Thyroid gland (tissue), 4 donors: ENCODE measurements at regions not wholly inside any gene's neighbourhood (a gene's known extent, or its start where the extent isn't known, plus 50 kb on each side); places are given as distances from the start of the nearest gene placed in this dataset.
"Not testable (repeated sequence)": the region's sequence is repeated elsewhere in the genome, so short reads cannot be mapped to it uniquely, and the experiment has no call there.

Experiments used
- DNase-seq, 2 donors: peaks; one replicate each; pipeline ENCODE4 v3.0.0-alpha.2; 2019
- H3K27ac ChIP-seq, 3 donors: fragments of 200-600 bp; sonication (generic); 1 replicate in 2 of 3; 2 replicates in 1 of 3; pipeline ENCODE4 v1.5.1; 2016 to 2019; ENCODE audit warnings: mild to moderate bottlenecking in 1 of 3, moderate library complexity in 1 of 3
- H3K27me3 ChIP-seq: fragments of 200-600 bp; sonication (generic); one replicate; pipeline ENCODE4 v1.5.1; 2019
- H3K36me3 ChIP-seq, 2 donors: fragments of 200-600 bp; sonication (generic); one replicate each; pipeline ENCODE4 v1.5.1; 2016 to 2019
- H3K4me1 ChIP-seq, 2 donors: fragments of 200-600 bp; sonication (generic); one replicate each; pipeline ENCODE4 v1.5.1; 2017 to 2019
- H3K4me3 ChIP-seq, 3 donors: fragments of 200-600 bp; sonication (generic); replicated peaks in 1 of 3; 1 replicate in 2 of 3; 2 replicates in 1 of 3; pipeline ENCODE4 v1.5.1; 2016; ENCODE audit warnings: mild to moderate bottlenecking in 1 of 3
- H3K9me3 ChIP-seq: fragments of 200-600 bp; sonication (generic); one replicate; pipeline ENCODE4 v1.5.1; 2017
- POLR2A ChIP-seq, 2 donors: fragments of 450-650 bp; IDR thresholded peaks; one replicate each; pipeline ENCODE4 v1.6.1; 2017; ENCODE audit warnings: antibody characterized with exemption in 2 of 2, mild to moderate bottlenecking in 2 of 2, moderate library complexity in 1 of 2
- WGBS, 2 donors: methylation state at CpG; one replicate each; pipeline ENCODE4 v1.1.5; 2017; 5-methylcytosine and 5-hydroxymethylcytosine counted together
- intact Hi-C: fragments of 100-400 bp; cut with DNase I; formaldehyde crosslinking; loops from one replicate; pipeline ENCODE4 v1.15.1; 2023
- TF ChIP-seq, protein P1 (sequence below), 6 experiments: fragments of 200-600 bp in 3 of 6; fragments of 450-650 bp in 3 of 6; sonication (generic) in 3 of 6; IDR thresholded peaks; one replicate each; pipeline ENCODE4 v1.5.1; 2016 to 2019; ENCODE audit warnings: antibody characterized with exemption in 6 of 6, mild to moderate bottlenecking in 2 of 6, inconsistent platforms in 1 of 6, moderate library complexity in 1 of 6

GRCh38 chr14:38567703-38568102 is 311.8 kb upstream of the CLEC14A start:
- no peak for DNase-seq
- intact Hi-C loops: no loop called here
- Histone ChIP-seq H3K36me3 (no peaks in the 10 kb centered on the region), H3K4me1 (no peaks in the 10 kb centered on the region), H3K4me3 (no peak overlapping the region), H3K27me3 (no peaks in the 10 kb centered on the region), H3K27ac (no peak overlapping the region), H3K9me3 (no peaks in the 10 kb centered on the region)
- TF ChIP-seq POLR2A (IDR thresholded peaks at IDR 0.05): no peak
- TF ChIP-seq, protein P1, sequence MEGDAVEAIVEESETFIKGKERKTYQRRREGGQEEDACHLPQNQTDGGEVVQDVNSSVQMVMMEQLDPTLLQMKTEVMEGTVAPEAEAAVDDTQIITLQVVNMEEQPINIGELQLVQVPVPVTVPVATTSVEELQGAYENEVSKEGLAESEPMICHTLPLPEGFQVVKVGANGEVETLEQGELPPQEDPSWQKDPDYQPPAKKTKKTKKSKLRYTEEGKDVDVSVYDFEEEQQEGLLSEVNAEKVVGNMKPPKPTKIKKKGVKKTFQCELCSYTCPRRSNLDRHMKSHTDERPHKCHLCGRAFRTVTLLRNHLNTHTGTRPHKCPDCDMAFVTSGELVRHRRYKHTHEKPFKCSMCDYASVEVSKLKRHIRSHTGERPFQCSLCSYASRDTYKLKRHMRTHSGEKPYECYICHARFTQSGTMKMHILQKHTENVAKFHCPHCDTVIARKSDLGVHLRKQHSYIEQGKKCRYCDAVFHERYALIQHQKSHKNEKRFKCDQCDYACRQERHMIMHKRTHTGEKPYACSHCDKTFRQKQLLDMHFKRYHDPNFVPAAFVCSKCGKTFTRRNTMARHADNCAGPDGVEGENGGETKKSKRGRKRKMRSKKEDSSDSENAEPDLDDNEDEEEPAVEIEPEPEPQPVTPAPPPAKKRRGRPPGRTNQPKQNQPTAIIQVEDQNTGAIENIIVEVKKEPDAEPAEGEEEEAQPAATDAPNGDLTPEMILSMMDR (IDR thresholded peaks at IDR 0.05): no peak

- H3K36me3 ChIP-seq: no peaks in the 10 kb centered on the region
- no peak for DNase-seq
- no peak overlapping the region for H3K4me3 ChIP-seq
- no peaks in the 10 kb centered on the region for H3K27me3 ChIP-seq
- no peak overlapping the region for H3K27ac ChIP-seq
- intact Hi-C loops: no loop called here
- H3K4me1 ChIP-seq: no peaks in the 10 kb centered on the region
- TF ChIP-seq, protein P1 (IDR thresholded peaks at IDR 0.05): no peak
- TF ChIP-seq POLR2A (IDR thresholded peaks at IDR 0.05): no peak
- H3K9me3 ChIP-seq: no peaks in the 10 kb centered on the region
Observed at GRCh38 chr14:38561657-38562056, 305.8 kb upstream of the CLEC14A start.

DNA sequence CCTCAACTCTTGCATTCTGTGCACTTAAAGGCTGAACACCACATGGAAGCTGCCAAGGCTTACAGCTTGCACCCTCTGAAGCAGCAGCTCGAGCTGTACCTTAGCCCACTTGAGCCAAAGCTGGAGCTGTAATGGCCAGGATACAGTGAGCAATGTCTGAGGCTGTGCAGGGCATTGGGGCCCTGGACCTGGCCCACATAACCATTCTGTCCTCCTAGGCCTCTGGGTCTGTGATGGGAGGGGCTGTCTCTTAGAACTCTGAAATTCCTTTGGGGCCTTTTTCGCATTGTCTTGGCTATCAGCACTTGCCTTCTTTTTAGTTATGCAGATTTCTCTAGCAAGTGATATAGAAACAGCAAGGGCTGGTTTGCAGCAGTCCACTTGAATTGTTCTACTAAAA is 303.8 kb upstream of the CLEC14A start:
- no peaks in the 10 kb centered on the region for H3K27me3 ChIP-seq
- H3K9me3 ChIP-seq: no peaks in the 10 kb centered on the region
- H3K4me3 ChIP-seq: no peak overlapping the region
- H3K4me1 ChIP-seq: no peaks in the 10 kb centered on the region
- TF ChIP-seq POLR2A (IDR thresholded peaks at IDR 0.05): no peak
- TF ChIP-seq, protein P1 (IDR thresholded peaks at IDR 0.05): no peak
- H3K27ac ChIP-seq: no peak overlapping the region
- H3K36me3 ChIP-seq: no peaks in the 10 kb centered on the region
- no peak for DNase-seq
- 66 to 75% methylated on average over 2 of the region's 2 CpGs for WGBS, 2 donors
- intact Hi-C loops: no loop called here

DNA sequence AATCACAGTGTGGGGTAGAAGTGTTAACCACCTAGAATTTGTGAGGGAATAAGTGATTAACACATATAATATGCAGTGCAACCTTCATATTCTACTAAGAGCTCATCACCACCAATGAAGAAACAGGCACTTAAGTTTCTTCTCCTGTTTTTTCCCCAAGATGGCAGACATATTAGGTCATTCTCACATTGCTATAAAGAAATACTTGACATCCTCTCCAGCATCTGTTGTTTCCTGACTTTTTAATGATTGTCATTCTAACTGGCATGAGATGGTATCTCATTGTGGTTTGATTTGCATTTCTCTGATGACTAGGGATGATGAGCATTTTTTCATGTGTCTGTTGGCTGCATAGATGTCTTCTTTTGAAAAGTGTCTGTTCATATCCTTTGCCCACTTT is 301.5 kb upstream of the CLEC14A start:
- H3K36me3 ChIP-seq, H3K4me3 ChIP-seq, H3K27ac ChIP-seq, H3K4me1 ChIP-seq, H3K27me3 ChIP-seq, DNase-seq, H3K9me3 ChIP-seq, intact Hi-C loops: not testable (repeated sequence)

DNA sequence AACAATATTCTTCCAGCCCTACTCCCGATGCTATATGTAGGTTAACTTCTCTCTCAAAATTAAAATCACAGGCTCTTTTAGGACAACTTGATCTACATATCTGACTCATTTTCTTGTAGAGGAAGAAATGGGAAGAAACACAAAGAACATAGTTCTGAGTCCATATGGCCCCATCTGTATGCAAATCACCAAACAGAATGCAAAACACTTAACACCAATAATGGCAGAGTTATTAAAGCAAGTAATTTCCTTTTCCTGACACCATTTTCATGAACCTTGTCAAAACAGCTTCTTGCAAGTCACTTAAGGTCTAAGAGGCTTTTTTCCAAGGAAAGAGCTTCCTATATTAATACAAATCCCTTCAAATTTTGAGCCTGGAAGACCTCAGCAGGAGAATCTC is 300.4 kb upstream of the CLEC14A start:
- TF ChIP-seq, protein P1 (IDR thresholded peaks at IDR 0.05): no peak
- no peak for TF ChIP-seq POLR2A (IDR thresholded peaks at IDR 0.05)
- intact Hi-C loops: no loop called here

DNA sequence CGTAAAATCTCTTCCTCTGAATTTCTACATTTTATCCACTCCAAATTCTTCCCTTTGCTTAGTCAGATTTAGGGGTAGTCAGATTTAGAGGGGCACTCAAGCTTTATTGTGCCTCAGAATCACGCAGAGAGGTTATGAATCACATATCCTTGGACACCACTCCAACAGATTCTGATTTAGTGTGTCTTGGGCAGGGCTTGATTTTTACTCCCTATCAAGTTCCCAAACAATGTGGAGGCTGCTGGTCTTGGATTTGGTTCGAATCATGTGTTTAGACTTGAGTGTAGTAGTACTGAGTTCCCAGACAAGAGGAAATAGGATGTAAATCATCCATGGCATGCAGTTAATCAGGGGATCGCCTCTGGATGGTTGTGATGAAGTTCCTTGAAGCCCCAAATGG is 298.1 kb upstream of the CLEC14A start:
- no peak for DNase-seq
- WGBS, 2 donors: 69 to 89% methylated on average over 4 of the region's 4 CpGs
- TF ChIP-seq, protein P1 (IDR thresholded peaks at IDR 0.05): no peak
- TF ChIP-seq POLR2A (IDR thresholded peaks at IDR 0.05): no peak

More for the DNA sequence above, 300.4 kb upstream of the CLEC14A start:
- Histone ChIP-seq H3K36me3 (no peaks in the 10 kb centered on the region), H3K27ac (no peak overlapping the region), H3K4me1 (no peaks in the 10 kb centered on the region), H3K4me3 (no peak overlapping the region), H3K27me3 (no peaks in the 10 kb centered on the region), H3K9me3 (no peaks in the 10 kb centered on the region)
- no peak for DNase-seq
- 74 to 85% methylated on average over 1 of the region's 1 CpG for WGBS, 2 donors

More for the DNA sequence above, 298.1 kb upstream of the CLEC14A start:
- Histone ChIP-seq H3K36me3 (no peaks in the 10 kb centered on the region), H3K9me3 (no peaks in the 10 kb centered on the region), H3K27ac (no peak overlapping the region), H3K4me3 (no peak overlapping the region), H3K4me1 (no peaks in the 10 kb centered on the region), H3K27me3 (no peaks in the 10 kb centered on the region)
- intact Hi-C loops: no loop called here
